GM23338 (cell line): ENCODE measurements at regions not wholly inside any gene's neighbourhood (a gene's known extent, or its start where the extent isn't known, plus 50 kb on each side); places are given as distances from the start of the nearest gene placed in this dataset.

ENCODE experiments used
- ATAC-seq: fragments of 200-7000 bp; cut with Tn5 transposase; 3 replicates; pipeline ENCODE4 v1.9.1; 2020
- DNase-seq: peaks from one replicate; pipeline ENCODE4 v3.0.0-alpha.2; 2015; ENCODE audit warnings: low spot score
- H2AFZ ChIP-seq: fragments of 200-600 bp; sonication (generic); 2 replicates; pipeline ENCODE4 v1.8.0; 2016; ENCODE audit warnings: antibody characterized with exemption, mild to moderate bottlenecking, moderate library complexity
- H3F3A ChIP-seq: fragments of 200-600 bp; sonication (generic); replicated peaks from 2 replicates; pipeline ENCODE4 v1.8.0; 2017; ENCODE audit warnings: antibody characterized with exemption, mixed run types, low read depth
- H3K27ac ChIP-seq: fragments of 200-600 bp; sonication (generic); 2 replicates; pipeline ENCODE4 v1.6.1; 2016; ENCODE audit warnings: low read depth
- H3K27me3 ChIP-seq: fragments of 200-600 bp; sonication (generic); 2 replicates; pipeline ENCODE4 v1.8.0; 2016; ENCODE audit warnings: mild to moderate bottlenecking, mixed run types, moderate library complexity; ENCODE audit not compliant: insufficient read depth
- H3K36me3 ChIP-seq: fragments of 200-600 bp; sonication (generic); 2 replicates; pipeline ENCODE4 v1.8.0; 2016; ENCODE audit warnings: mild to moderate bottlenecking; ENCODE audit not compliant: insufficient read depth
- H3K4me1 ChIP-seq: fragments of 200-600 bp; sonication (generic); 2 replicates; pipeline ENCODE4 v1.8.0; 2016; ENCODE audit warnings: mild to moderate bottlenecking, moderate library complexity; ENCODE audit not compliant: insufficient read depth
- H3K4me2 ChIP-seq: fragments of 200-600 bp; sonication (generic); 2 replicates; pipeline ENCODE4 v1.7.1; 2017; ENCODE audit warnings: mixed run types
- H3K4me3 ChIP-seq: fragments of 200-600 bp; sonication (generic); 2 replicates; pipeline ENCODE4 v1.6.1; 2016; ENCODE audit warnings: mixed run types
- H3K79me2 ChIP-seq: fragments of 200-600 bp; sonication (generic); replicated peaks from 2 replicates; pipeline ENCODE4 v1.8.0; 2017; ENCODE audit warnings: mild to moderate bottlenecking; ENCODE audit not compliant: insufficient read depth
- H3K9me2 ChIP-seq: fragments of 200-600 bp; sonication (generic); 2 replicates; pipeline ENCODE4 v1.8.0; 2017; ENCODE audit not compliant: insufficient read depth
- H4K20me1 ChIP-seq: fragments of 200-600 bp; sonication (generic); replicated peaks from 2 replicates; pipeline ENCODE4 v1.8.0; 2017; ENCODE audit warnings: mild to moderate bottlenecking; ENCODE audit not compliant: insufficient read depth
- H3K27ac Mint-ChIP-seq: 2 replicates; pipeline ENCODE4 v1.8.0; 2020; ENCODE audit warnings: inconsistent platforms, mild to moderate bottlenecking, moderate library complexity, mixed read lengths
- H3K27me3 Mint-ChIP-seq: 3 replicates; pipeline ENCODE4 v1.8.0; 2022; ENCODE audit warnings: low read depth, mild to moderate bottlenecking, moderate library complexity, mixed read lengths, inconsistent platforms; ENCODE audit not compliant: insufficient read depth, poor library complexity
- H3K36me3 Mint-ChIP-seq: 3 replicates; pipeline ENCODE4 v1.8.0; 2021; ENCODE audit warnings: low read depth, mild to moderate bottlenecking, inconsistent platforms, moderate library complexity, mixed read lengths
- H3K4me1 Mint-ChIP-seq: 3 replicates; pipeline ENCODE4 v1.8.0; 2020; ENCODE audit warnings: mild to moderate bottlenecking, inconsistent platforms, mixed read lengths
- H3K4me3 Mint-ChIP-seq: 3 replicates; pipeline ENCODE4 v1.8.0; 2021; ENCODE audit warnings: moderate library complexity, mild to moderate bottlenecking, inconsistent platforms, mixed read lengths
- H3K9me3 Mint-ChIP-seq: 3 replicates; pipeline ENCODE4 v1.8.0; 2020; ENCODE audit warnings: moderate library complexity, mild to moderate bottlenecking, inconsistent platforms, mixed read lengths
- CREB1 ChIP-seq: fragments of 250-450 bp; sonication (Bioruptor Pico); IDR thresholded peaks from 2 replicates; pipeline ENCODE4 v1.5.0; 2020; ENCODE audit warnings: low read depth, mild to moderate bottlenecking, moderate library complexity
- ETS1 ChIP-seq: IDR thresholded peaks from 2 replicates; pipeline ENCODE4 v1.6.1; 2016; ENCODE audit warnings: antibody characterized with exemption
- EZH2 ChIP-seq: fragments of 200-600 bp; sonication (generic); IDR thresholded peaks from one replicate; pipeline ENCODE4 v1.8.0; 2017; ENCODE audit warnings: antibody characterized with exemption, mild to moderate bottlenecking, low read depth; ENCODE audit not compliant: unreplicated experiment
- EZH2phosphoT487 ChIP-seq: fragments of 200-600 bp; sonication (generic); IDR thresholded peaks from one replicate; pipeline ENCODE4 v1.8.1; 2018; ENCODE audit warnings: antibody characterized with exemption; ENCODE audit not compliant: unreplicated experiment
- JUNB ChIP-seq: IDR thresholded peaks from one replicate; pipeline ENCODE4 v1.6.1; 2016; ENCODE audit warnings: antibody characterized with exemption; ENCODE audit not compliant: unreplicated experiment
- NANOG ChIP-seq: IDR thresholded peaks from 2 replicates; pipeline ENCODE4 v1.6.1; 2016; ENCODE audit warnings: antibody characterized with exemption, borderline replicate concordance
- POLR2AphosphoS5 ChIP-seq: IDR thresholded peaks from 2 replicates; pipeline ENCODE4 v1.6.1; 2016; ENCODE audit warnings: antibody characterized with exemption, low read depth
- REST ChIP-seq: IDR thresholded peaks from one replicate; pipeline ENCODE4 v1.6.1; 2018; ENCODE audit warnings: antibody characterized with exemption; ENCODE audit not compliant: unreplicated experiment
- STAT1 ChIP-seq: IDR thresholded peaks from one replicate; pipeline ENCODE4 v1.6.1; 2016; ENCODE audit warnings: antibody characterized with exemption; ENCODE audit not compliant: unreplicated experiment
- ZNF114 ChIP-seq: fragments of 250-450 bp; sonication (Bioruptor Pico); IDR thresholded peaks from 2 replicates; pipeline ENCODE4 v1.5.0; 2020; ENCODE audit warnings: mild to moderate bottlenecking, moderate library complexity
- ZNF331 ChIP-seq: fragments of 250-450 bp; sonication (Bioruptor Pico); IDR thresholded peaks from 2 replicates; pipeline ENCODE4 v1.5.0; 2020; ENCODE audit warnings: low read depth, mild to moderate bottlenecking, moderate library complexity
- TF ChIP-seq, protein P1 (sequence below), 2 experiments: fragments of 200-600 bp in 1 of 2; sonication (generic) in 1 of 2; conservative IDR thresholded peaks; 2 replicates each; pipeline versions ENCODE4 v1.5.1 to v1.6.1; 2016 to 2017; ENCODE audit warnings: antibody characterized with exemption in 2 of 2, low read depth in 2 of 2, mild to moderate bottlenecking in 2 of 2, moderate library complexity in 1 of 2
- TF ChIP-seq, protein P2 (sequence below): fragments of 250-450 bp; sonication (Bioruptor Pico); IDR thresholded peaks from 2 replicates; pipeline ENCODE4 v1.5.0; 2020; ENCODE audit warnings: mild to moderate bottlenecking, moderate library complexity

DNA sequence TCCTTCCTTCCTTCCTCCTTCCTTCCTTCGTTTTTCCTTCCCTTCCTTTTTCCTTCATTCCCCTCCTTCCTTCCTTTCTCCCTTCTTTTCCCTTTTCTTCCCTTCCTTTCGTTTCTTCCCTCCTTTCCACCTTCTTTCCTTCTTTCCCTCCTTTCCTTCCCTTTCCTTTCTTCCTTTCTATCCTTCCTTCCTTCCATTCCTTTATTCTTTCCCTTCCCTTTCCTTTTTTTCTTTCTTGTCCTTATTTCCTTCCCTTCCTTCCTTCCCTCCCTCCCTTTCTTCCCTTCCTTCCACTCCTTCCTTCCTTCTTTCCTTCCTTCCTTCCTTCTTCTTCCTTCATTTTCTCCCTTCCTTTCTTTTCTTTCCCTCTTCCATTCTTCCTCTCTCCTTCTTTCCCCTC is 394.6 kb downstream of the GABRB3 start:
- DNase-seq, result no peak
- H4K20me1 ChIP-seq, result no peaks in the 10 kb centered on the region
- Mint-ChIP-seq H3K4me3 (no peak overlapping the region), H3K4me1 (peaks cover 2% of the 10 kb centered on the region; the same call in 2 of the 3 replicates), H3K36me3 (peaks cover 3% of the 10 kb centered on the region; the same call in 2 of the 3 replicates), H3K9me3 (no peaks in the 10 kb centered on the region; the same call in 2 of the 3 replicates), H3K27me3 (no peaks in the 10 kb centered on the region), H3K27ac (no peak overlapping the region)
- H3K4me3 ChIP-seq, result no peak overlapping the region
- H3K27me3 ChIP-seq, result no peaks in the 10 kb centered on the region
- no peak for TF ChIP-seq ETS1
- TF ChIP-seq, protein P1, sequence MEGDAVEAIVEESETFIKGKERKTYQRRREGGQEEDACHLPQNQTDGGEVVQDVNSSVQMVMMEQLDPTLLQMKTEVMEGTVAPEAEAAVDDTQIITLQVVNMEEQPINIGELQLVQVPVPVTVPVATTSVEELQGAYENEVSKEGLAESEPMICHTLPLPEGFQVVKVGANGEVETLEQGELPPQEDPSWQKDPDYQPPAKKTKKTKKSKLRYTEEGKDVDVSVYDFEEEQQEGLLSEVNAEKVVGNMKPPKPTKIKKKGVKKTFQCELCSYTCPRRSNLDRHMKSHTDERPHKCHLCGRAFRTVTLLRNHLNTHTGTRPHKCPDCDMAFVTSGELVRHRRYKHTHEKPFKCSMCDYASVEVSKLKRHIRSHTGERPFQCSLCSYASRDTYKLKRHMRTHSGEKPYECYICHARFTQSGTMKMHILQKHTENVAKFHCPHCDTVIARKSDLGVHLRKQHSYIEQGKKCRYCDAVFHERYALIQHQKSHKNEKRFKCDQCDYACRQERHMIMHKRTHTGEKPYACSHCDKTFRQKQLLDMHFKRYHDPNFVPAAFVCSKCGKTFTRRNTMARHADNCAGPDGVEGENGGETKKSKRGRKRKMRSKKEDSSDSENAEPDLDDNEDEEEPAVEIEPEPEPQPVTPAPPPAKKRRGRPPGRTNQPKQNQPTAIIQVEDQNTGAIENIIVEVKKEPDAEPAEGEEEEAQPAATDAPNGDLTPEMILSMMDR (conservative IDR thresholded peaks at IDR 0.05; ENCODE audit: low read depth in 2 of 2), result no peak
- TF ChIP-seq STAT1, result no peak
- no peak for TF ChIP-seq ZNF114 (CRISPR knock-in tag)
- TF ChIP-seq ZNF331, result no peak
- no peak for TF ChIP-seq NANOG
- no peak for TF ChIP-seq CREB1 (CRISPR knock-in tag)
- no peak for TF ChIP-seq JUNB
- TF ChIP-seq EZH2, result no peak
- TF ChIP-seq, protein P2, sequence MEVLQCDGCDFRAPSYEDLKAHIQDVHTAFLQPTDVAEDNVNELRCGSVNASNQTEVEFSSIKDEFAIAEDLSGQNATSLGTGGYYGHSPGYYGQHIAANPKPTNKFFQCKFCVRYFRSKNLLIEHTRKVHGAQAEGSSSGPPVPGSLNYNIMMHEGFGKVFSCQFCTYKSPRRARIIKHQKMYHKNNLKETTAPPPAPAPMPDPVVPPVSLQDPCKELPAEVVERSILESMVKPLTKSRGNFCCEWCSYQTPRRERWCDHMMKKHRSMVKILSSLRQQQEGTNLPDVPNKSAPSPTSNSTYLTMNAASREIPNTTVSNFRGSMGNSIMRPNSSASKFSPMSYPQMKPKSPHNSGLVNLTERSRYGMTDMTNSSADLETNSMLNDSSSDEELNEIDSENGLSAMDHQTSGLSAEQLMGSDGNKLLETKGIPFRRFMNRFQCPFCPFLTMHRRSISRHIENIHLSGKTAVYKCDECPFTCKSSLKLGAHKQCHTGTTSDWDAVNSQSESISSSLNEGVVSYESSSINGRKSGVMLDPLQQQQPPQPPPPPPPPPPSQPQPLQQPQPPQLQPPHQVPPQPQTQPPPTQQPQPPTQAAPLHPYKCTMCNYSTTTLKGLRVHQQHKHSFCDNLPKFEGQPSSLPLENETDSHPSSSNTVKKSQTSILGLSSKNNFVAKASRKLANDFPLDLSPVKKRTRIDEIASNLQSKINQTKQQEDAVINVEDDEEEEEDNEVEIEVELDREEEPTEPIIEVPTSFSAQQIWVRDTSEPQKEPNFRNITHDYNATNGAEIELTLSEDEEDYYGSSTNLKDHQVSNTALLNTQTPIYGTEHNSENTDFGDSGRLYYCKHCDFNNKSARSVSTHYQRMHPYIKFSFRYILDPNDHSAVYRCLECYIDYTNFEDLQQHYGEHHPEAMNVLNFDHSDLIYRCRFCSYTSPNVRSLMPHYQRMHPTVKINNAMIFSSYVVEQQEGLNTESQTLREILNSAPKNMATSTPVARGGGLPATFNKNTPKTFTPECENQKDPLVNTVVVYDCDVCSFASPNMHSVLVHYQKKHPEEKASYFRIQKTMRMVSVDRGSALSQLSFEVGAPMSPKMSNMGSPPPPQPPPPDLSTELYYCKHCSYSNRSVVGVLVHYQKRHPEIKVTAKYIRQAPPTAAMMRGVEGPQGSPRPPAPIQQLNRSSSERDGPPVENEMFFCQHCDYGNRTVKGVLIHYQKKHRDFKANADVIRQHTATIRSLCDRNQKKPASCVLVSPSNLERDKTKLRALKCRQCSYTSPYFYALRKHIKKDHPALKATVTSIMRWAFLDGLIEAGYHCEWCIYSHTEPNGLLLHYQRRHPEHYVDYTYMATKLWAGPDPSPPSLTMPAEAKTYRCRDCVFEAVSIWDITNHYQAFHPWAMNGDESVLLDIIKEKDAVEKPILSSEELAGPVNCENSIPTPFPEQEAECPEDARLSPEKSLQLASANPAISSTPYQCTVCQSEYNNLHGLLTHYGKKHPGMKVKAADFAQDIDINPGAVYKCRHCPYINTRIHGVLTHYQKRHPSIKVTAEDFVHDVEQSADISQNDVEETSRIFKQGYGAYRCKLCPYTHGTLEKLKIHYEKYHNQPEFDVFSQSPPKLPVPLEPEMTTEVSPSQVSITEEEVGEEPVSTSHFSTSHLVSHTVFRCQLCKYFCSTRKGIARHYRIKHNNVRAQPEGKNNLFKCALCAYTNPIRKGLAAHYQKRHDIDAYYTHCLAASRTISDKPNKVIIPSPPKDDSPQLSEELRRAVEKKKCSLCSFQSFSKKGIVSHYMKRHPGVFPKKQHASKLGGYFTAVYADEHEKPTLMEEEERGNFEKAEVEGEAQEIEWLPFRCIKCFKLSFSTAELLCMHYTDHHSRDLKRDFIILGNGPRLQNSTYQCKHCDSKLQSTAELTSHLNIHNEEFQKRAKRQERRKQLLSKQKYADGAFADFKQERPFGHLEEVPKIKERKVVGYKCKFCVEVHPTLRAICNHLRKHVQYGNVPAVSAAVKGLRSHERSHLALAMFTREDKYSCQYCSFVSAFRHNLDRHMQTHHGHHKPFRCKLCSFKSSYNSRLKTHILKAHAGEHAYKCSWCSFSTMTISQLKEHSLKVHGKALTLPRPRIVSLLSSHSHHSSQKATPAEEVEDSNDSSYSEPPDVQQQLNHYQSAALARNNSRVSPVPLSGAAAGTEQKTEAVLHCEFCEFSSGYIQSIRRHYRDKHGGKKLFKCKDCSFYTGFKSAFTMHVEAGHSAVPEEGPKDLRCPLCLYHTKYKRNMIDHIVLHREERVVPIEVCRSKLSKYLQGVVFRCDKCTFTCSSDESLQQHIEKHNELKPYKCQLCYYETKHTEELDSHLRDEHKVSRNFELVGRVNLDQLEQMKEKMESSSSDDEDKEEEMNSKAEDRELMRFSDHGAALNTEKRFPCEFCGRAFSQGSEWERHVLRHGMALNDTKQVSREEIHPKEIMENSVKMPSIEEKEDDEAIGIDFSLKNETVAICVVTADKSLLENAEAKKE (CRISPR knock-in tag), result no peak
- no peak for TF ChIP-seq EZH2phosphoT487
- TF ChIP-seq REST, result no peak
- TF ChIP-seq POLR2AphosphoS5, result no peak
- no peaks in the 10 kb centered on the region for H3F3A ChIP-seq
- H3K4me2 ChIP-seq, result no peak overlapping the region
- H3K4me1 ChIP-seq, result no peaks in the 10 kb centered on the region
- H3K9me2 ChIP-seq, result peaks cover 4% of the 10 kb centered on the region; the same call in 1 of the 2 replicates
- H3K27ac ChIP-seq, result no peak overlapping the region
- no peaks in the 10 kb centered on the region for H3K36me3 ChIP-seq
- no peak overlapping the region for H2AFZ ChIP-seq
- ATAC-seq, result no peak
- no peaks in the 10 kb centered on the region for H3K79me2 ChIP-seq
